Lower leg skin (tissue), 4 donors: ENCODE measurements at regions not wholly inside any gene's neighbourhood (a gene's known extent, or its start where the extent isn't known, plus 50 kb on each side); places are given as distances from the start of the nearest gene placed in this dataset.

Experiments
- DNase-seq, 2 donors: peaks; one replicate each; pipeline ENCODE4 v3.0.0-alpha.2; 2019; ENCODE audit warnings: low spot score in 2 of 2
- H3K4me3 ChIP-seq: fragments of 200-600 bp; sonication (generic); 2 replicates; pipeline ENCODE4 v1.5.1; 2017; ENCODE audit warnings: mild to moderate bottlenecking, low read depth; ENCODE audit not compliant: poor library complexity, severe bottlenecking
- POLR2A ChIP-seq, 2 donors: fragments of 450-650 bp; IDR thresholded peaks; one replicate each; pipeline ENCODE4 v1.6.1; 2016 to 2017; ENCODE audit warnings: antibody characterized with exemption in 2 of 2, mild to moderate bottlenecking in 1 of 2, moderate library complexity in 1 of 2
- WGBS, 2 donors: methylation state at CpG; one replicate each; pipeline ENCODE4 v1.1.5; 2018; 5-methylcytosine and 5-hydroxymethylcytosine counted together
- intact Hi-C: fragments of 100-400 bp; cut with DNase I; formaldehyde crosslinking; loops from one replicate; pipeline ENCODE4 v1.15.0; 2023; ENCODE audit warnings: low total_unique reads
- TF ChIP-seq, protein P1 (sequence below), 3 donors: fragments of 450-650 bp; IDR thresholded peaks; one replicate each; pipeline ENCODE4 v1.5.1; 2016; ENCODE audit warnings: antibody characterized with exemption in 3 of 3, mild to moderate bottlenecking in 3 of 3, moderate library complexity in 2 of 3

DNA sequence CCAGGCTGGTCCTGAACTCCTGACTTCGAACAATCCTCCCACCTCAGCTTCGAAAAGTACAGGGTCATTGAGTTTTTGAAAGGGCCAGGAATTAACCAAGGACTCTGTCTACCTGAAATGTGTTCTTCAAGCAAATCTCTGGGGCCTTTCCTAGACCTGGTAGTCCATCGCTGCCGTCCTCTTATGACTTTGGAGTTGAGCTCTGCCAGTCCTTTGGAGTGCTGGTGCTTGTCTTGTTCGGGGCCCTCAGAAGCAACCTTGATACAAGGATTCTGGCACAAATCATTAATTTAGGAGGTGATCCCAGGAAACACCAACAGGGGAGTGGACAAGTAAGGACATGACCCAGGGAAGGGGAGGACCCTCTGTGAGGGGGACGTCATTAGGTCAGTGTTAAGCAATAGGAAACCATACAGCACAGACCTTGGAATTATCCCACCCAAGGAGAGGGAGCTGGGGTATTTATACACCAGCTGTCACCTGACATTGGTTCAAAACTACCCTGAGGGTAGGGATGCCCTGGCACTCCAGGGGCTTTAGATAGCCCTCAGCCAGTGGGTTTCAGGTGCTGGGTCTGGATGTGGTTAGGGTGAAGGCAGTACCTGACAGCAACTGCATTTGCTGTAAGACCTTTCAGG is 187.2 kb downstream of the FOXL1 start:
- WGBS, 2 donors: 84 to 88% methylated on average over 6 of the region's 6 CpGs
- no peak for DNase-seq

DNA sequence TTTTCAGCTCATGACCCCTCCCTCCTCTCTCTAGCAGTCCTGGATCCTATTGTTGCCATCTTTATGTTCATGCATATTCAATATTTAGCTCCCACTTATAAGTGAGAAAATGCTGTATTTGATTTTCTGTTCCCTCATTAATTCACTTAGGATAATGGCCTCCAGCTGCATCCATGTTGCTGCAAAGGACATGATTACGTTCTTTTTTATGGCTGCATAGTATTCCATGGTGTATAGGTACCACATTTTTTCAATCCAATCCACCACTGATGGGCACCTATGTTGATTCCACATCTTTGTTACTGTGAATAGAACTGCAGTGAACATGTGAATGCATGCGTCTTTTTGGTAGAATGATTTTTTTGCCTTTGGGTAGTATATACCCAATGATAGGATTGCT is 188.4 kb downstream of the FOXL1 start:
- no peak for TF ChIP-seq POLR2A (IDR thresholded peaks at IDR 0.05)
- TF ChIP-seq, protein P1, sequence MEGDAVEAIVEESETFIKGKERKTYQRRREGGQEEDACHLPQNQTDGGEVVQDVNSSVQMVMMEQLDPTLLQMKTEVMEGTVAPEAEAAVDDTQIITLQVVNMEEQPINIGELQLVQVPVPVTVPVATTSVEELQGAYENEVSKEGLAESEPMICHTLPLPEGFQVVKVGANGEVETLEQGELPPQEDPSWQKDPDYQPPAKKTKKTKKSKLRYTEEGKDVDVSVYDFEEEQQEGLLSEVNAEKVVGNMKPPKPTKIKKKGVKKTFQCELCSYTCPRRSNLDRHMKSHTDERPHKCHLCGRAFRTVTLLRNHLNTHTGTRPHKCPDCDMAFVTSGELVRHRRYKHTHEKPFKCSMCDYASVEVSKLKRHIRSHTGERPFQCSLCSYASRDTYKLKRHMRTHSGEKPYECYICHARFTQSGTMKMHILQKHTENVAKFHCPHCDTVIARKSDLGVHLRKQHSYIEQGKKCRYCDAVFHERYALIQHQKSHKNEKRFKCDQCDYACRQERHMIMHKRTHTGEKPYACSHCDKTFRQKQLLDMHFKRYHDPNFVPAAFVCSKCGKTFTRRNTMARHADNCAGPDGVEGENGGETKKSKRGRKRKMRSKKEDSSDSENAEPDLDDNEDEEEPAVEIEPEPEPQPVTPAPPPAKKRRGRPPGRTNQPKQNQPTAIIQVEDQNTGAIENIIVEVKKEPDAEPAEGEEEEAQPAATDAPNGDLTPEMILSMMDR (IDR thresholded peaks at IDR 0.05): no peak
- no peak overlapping the region for H3K4me3 ChIP-seq
- 80 to 89% methylated on average over 2 of the region's 2 CpGs for WGBS, 2 donors
- intact Hi-C loops: no loop called here
- DNase-seq: no peak

More for the DNA sequence above, 187.2 kb downstream of the FOXL1 start:
- TF ChIP-seq, protein P1 (IDR thresholded peaks at IDR 0.05): no peak
- TF ChIP-seq POLR2A (IDR thresholded peaks at IDR 0.05): no peak
- no peak overlapping the region for H3K4me3 ChIP-seq
- intact Hi-C loops: no loop called here

- intact Hi-C loops: no loop called here
- no peak overlapping the region for H3K4me3 ChIP-seq
- DNase-seq: no peak
- 55 to 70% methylated on average over 13 of the region's 13 CpGs for WGBS, 2 donors
- no peak for TF ChIP-seq POLR2A (IDR thresholded peaks at IDR 0.05)
- TF ChIP-seq, protein P1 (IDR thresholded peaks at IDR 0.05): no peak
Observed at GRCh38 chr16:86768228-86768791, 190.0 kb downstream of the FOXL1 start.

- WGBS, 2 donors: 51 to 69% methylated on average over 7 of the region's 7 CpGs
- H3K4me3 ChIP-seq: no peak overlapping the region
- DNase-seq: no peak
- intact Hi-C loops: no loop called here
- TF ChIP-seq, protein P1 (IDR thresholded peaks at IDR 0.05): no peak
- TF ChIP-seq POLR2A (IDR thresholded peaks at IDR 0.05): no peak
Observed at GRCh38 chr16:86768999-86769398, 190.7 kb downstream of the FOXL1 start.

DNA sequence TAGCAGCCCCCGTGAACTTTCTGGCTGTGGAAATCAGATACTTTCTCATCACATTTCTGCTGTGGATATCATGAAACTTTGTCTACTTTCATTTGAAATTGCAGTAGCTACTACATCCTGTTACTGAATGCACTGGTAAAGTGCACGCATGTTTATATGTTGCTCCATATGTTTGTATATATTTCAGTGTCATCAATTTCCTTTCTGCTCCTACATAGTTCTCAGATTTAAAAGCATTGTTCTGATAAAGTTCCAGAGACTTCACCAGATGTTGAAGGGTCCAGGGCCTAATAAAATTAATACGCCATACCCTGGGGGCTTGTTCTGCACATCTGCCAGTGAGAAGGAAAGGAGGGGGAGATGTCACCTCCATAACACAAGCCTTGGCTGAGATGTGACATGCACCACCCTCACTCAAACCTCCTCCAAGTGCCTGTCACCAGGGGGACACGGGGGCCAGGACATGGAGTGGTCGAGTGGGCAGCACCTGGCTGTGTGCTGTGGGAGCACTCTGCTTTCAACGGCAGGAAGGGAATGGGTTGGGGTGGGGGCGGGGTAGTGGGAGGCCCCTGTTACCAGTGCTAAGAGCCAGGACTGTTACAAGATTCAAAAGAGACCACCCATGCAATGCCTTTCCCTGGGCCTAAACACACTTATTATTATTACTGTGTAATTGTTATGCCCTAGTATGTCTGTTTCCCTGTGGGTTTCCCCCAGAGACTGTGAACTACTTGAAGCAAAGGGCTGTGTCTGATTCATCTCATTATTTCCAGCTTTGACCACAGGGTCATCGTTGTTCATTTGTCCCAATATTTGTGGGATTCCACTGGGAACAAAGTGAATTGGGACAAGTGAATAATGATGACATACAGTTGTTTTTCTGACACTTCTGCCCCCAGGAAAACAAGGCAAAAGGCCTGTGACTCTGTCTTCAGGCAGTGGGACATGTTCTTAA is 193.4 kb downstream of the FOXL1 start:
- no peak for DNase-seq
- intact Hi-C loops: no loop called here
- TF ChIP-seq POLR2A (IDR thresholded peaks at IDR 0.05): no peak
- H3K4me3 ChIP-seq: no peak overlapping the region
- WGBS, 2 donors: 72 to 75% methylated on average over 8 of the region's 8 CpGs
